PC-3 (cell line): ENCODE measurements at regions not wholly inside any gene's neighbourhood (a gene's known extent, or its start where the extent isn't known, plus 50 kb on each side); places are given as distances from the start of the nearest gene placed in this dataset.

Experiments used
- ATAC-seq: fragments of 200-7000 bp; cut with Tn5 transposase; 2 replicates; pipeline ENCODE4 v1.9.1; 2020; ENCODE audit warnings: mild to moderate bottlenecking, moderate library complexity
- BruUV-seq: library from RNA; stranded (reverse); fragments of 400-500 nt; replicated peaks from 2 replicates; lab custom pipeline; 2021; lab: Mats Ljungman, UMichigan
- CTCF ChIA-PET: fragments of 300-600 bp; sonication (Branson Sonifier 250); formaldehyde crosslinking; loops from one replicate; lab custom pipeline; 2022; ENCODE audit warnings: antibody characterized with exemption; lab: Charles Lee
- POLR2A ChIA-PET: fragments of 300-600 bp; sonication (Branson Sonifier 250); formaldehyde crosslinking; loops from one replicate; lab custom pipeline; 2022; ENCODE audit warnings: antibody characterized with exemption; ENCODE audit not compliant: unreplicated experiment; lab: Charles Lee
- DNase-seq: peaks from one replicate; pipeline ENCODE4 v3.0.0-alpha.2; 2015
- H2AFZ ChIP-seq: fragments of 300-600 bp; sonication (generic); 2 replicates; pipeline ENCODE4 v1.6.0; 2016; ENCODE audit warnings: antibody characterized with exemption, low read length
- H3F3A ChIP-seq: fragments of 300-600 bp; sonication (generic); one replicate; pipeline ENCODE4 v1.6.0; 2017; ENCODE audit warnings: antibody characterized with exemption, low read length, control low read depth, mild to moderate bottlenecking; ENCODE audit not compliant: unreplicated experiment
- H3K27ac ChIP-seq: fragments of 300-600 bp; sonication (generic); 2 replicates; pipeline ENCODE4 v1.5.1; 2016; ENCODE audit warnings: mild to moderate bottlenecking, low read length
- H3K27me3 ChIP-seq: fragments of 300-600 bp; sonication (generic); 2 replicates; pipeline ENCODE4 v1.6.1; 2016; ENCODE audit warnings: low read length, mixed read lengths
- H3K36me3 ChIP-seq: fragments of 300-600 bp; sonication (generic); 2 replicates; pipeline ENCODE4 v1.6.1; 2016; ENCODE audit warnings: low read depth, mixed run types, low read length, mixed read lengths
- H3K4me1 ChIP-seq: fragments of 300-600 bp; sonication (generic); 2 replicates; pipeline ENCODE4 v1.5.1; 2016; ENCODE audit warnings: low read length; ENCODE audit not compliant: insufficient read depth
- H3K4me2 ChIP-seq: fragments of 300-600 bp; sonication (generic); 2 replicates; pipeline ENCODE4 v1.6.0; 2016; ENCODE audit warnings: low read length
- H3K4me3 ChIP-seq: fragments of 300-600 bp; sonication (generic); 2 replicates; pipeline ENCODE4 v1.5.1; 2016; ENCODE audit warnings: mild to moderate bottlenecking, low read length, mixed read lengths
- H3K79me2 ChIP-seq: fragments of 300-600 bp; sonication (generic); 2 replicates; pipeline ENCODE4 v1.6.1; 2017; ENCODE audit warnings: low read length, mixed read lengths
- H3K9ac ChIP-seq: fragments of 300-600 bp; sonication (generic); 2 replicates; pipeline ENCODE4 v1.6.0; 2016; ENCODE audit warnings: mild to moderate bottlenecking, low read length
- H3K9me2 ChIP-seq: fragments of 300-600 bp; sonication (generic); replicated peaks from 2 replicates; pipeline ENCODE4 v1.6.1; 2016; ENCODE audit warnings: mixed run types, low read length, mixed read lengths
- H3K9me3 ChIP-seq: fragments of 300-600 bp; sonication (generic); 2 replicates; pipeline ENCODE4 v1.6.1; 2016; ENCODE audit warnings: low read length, mixed read lengths
- H4K20me1 ChIP-seq: fragments of 300-600 bp; sonication (generic); 2 replicates; pipeline ENCODE4 v1.6.1; 2016; ENCODE audit warnings: low read length, mixed read lengths
- CTCF ChIP-seq: fragments of 300-600 bp; sonication (generic); conservative IDR thresholded peaks from 2 replicates; pipeline ENCODE4 v1.5.1; 2017; ENCODE audit warnings: antibody characterized with exemption, low read depth, mild to moderate bottlenecking, low read length
- EZH2 ChIP-seq: fragments of 300-600 bp; sonication (generic); IDR thresholded peaks from one replicate; pipeline ENCODE4 v1.6.1; 2017; ENCODE audit warnings: antibody characterized with exemption, mild to moderate bottlenecking, low read length; ENCODE audit not compliant: unreplicated experiment
- EZH2phosphoT487 ChIP-seq: fragments of 300-600 bp; sonication (generic); IDR thresholded peaks from 2 replicates; pipeline ENCODE4 v1.6.1; 2018; ENCODE audit warnings: mild to moderate bottlenecking, antibody characterized with exemption, low read length, borderline replicate concordance
- intact Hi-C: fragments of 100-400 bp; cut with micrococcal nuclease; formaldehyde crosslinking; loops from 2 replicates; pipeline ENCODE4 v1.9.0; 2023

DNA sequence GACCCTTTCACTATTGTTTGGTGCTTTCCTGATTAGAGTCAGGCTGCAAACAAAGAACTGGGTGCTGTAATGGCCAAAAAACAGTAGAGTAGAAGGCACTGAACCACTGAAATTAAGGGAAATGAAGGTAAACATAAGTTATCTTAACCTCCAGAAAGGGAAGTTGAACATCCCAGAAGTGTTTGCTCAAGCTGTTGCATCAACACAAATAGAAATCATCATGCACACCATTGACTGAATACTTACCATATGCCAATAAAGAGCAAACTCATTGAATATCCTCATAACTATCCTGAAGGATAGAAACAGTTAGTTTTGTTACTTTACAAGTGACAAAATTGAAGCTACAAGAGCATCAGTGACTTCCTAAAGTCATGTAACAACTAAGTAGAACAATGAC is 477.4 kb upstream of the CHST9 start:
- no TSS peak for BruUV-seq
- Histone ChIP-seq H3K9me3 (no peaks in the 10 kb centered on the region; the same call in 1 of the 2 replicates), H3F3A (no peaks in the 10 kb centered on the region), H4K20me1 (no peaks in the 10 kb centered on the region), H3K4me2 (no peak overlapping the region), H2AFZ (no peak overlapping the region), H3K4me1 (no peaks in the 10 kb centered on the region), H3K9ac (no peak overlapping the region), H3K36me3 (no peaks in the 10 kb centered on the region), H3K9me2 (no peaks in the 10 kb centered on the region), H3K27ac (no peak overlapping the region), H3K79me2 (no peaks in the 10 kb centered on the region), H3K27me3 (no peaks in the 10 kb centered on the region), H3K4me3 (no peak overlapping the region)
- intact Hi-C loops = no loop called here
- ATAC-seq (no peak), DNase-seq (no peak)
- ChIA-PET POLR2A (no interaction called here), CTCF (no interaction called here)
- TF ChIP-seq CTCF = no peak

DNA sequence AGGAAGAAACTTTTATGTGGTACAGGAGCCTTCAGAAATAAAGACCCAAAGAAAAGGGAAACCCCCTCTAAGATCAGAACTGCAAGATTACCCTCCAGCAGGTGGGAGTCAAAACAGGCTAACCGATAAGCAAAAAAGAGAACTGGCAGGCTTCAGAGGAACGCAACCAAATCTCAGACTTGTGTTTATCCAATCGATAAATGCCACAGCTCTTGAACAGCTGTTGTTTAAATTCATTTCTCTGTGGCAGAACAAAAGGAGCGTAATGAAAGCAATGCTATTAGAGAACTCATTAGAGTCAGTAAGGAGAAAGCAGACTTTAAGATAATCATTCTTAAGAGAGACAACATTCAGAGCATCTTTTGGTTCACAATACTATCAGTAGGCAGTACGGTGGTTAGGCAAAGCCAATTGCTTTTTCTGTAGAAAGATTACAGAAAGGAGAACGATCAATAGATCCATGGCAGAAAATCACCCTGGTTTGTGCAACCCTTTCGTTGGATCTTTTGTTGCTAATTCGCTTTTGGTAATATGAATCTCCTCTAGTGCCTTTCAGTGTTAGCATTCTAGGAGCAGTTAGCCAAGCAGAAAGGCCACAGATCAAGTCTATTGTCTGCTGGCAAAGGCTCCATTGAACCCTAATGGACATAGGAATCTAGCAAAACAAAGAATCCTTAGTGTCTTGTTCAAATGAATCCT is 476.4 kb upstream of the CHST9 start:
- Histone ChIP-seq H3K4me3 (no peak overlapping the region), H3K9me3 (no peaks in the 10 kb centered on the region; the same call in 1 of the 2 replicates), H3K36me3 (no peaks in the 10 kb centered on the region), H3K4me2 (no peak overlapping the region), H3K9ac (no peak overlapping the region), H3K9me2 (no peaks in the 10 kb centered on the region), H3K27ac (no peak overlapping the region), H3F3A (no peaks in the 10 kb centered on the region), H3K79me2 (no peaks in the 10 kb centered on the region), H4K20me1 (no peaks in the 10 kb centered on the region), H2AFZ (no peak overlapping the region), H3K27me3 (no peaks in the 10 kb centered on the region), H3K4me1 (0 out of 2 replicates have a peak, but pooled peaks cover 4% of the 10 kb centered on the region)
- ATAC-seq = no peak
- ChIA-PET CTCF (no interaction called here), POLR2A (no interaction called here)
- no peak for DNase-seq
- no TSS peak for BruUV-seq
- intact Hi-C loops = no loop called here
- TF ChIP-seq EZH2phosphoT487 (no peak), CTCF (no peak), EZH2 (no peak)

DNA sequence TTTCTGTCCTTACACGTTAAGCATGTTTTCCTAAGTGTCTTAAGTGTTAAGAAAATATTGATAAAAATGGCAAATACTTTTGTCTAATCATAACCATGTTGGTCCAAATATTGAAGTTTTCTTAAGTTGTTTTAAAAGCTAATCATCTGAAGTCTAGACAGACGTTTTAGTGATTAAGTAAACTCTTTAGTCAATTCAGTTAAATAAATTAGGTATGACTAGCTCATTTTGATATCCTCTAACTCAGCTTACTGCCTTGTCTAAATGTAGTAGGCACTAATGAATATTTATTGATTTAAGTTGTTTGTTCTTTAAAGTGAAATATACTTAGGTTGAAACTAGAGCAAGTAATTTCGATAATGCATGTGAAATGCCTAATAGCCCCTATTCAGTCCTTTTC is 471.8 kb upstream of the CHST9 start:
- no peaks in the 10 kb centered on the region for H3K36me3 ChIP-seq

More for the DNA sequence above, 471.8 kb upstream of the CHST9 start:
- H3K4me2 ChIP-seq = 0 out of 2 replicates have a peak overlapping the region, but pooled peaks have one; percentile 8
- ChIA-PET CTCF (no interaction called here), POLR2A (no interaction called here)
- no peak overlapping the region for H3K9ac ChIP-seq
- no peak overlapping the region for H3K4me3 ChIP-seq
- H3K27me3 ChIP-seq = no peaks in the 10 kb centered on the region
- no peaks in the 10 kb centered on the region for H4K20me1 ChIP-seq
- peaks cover 9% of the 10 kb centered on the region; the same call in 1 of the 2 replicates for H3K4me1 ChIP-seq
- intact Hi-C loops = no loop called here
- no peak for ATAC-seq
- no peaks in the 10 kb centered on the region for H3F3A ChIP-seq
- H3K27ac ChIP-seq = no peak overlapping the region
- H3K79me2 ChIP-seq = no peaks in the 10 kb centered on the region
- no peak for DNase-seq
- no peaks in the 10 kb centered on the region; the same call in 1 of the 2 replicates for H3K9me3 ChIP-seq
- TF ChIP-seq EZH2 = no peak
- no peak for TF ChIP-seq EZH2phosphoT487
- TF ChIP-seq CTCF = no peak
- H3K9me2 ChIP-seq = no peaks in the 10 kb centered on the region
- BruUV-seq = no TSS peak
- H2AFZ ChIP-seq = no peak overlapping the region
